Left hindlimb (tissue), 1 donor: ENCODE measurements at regions not wholly inside any gene's neighbourhood (a gene's known extent, or its start where the extent isn't known, plus 50 kb on each side); places are given as distances from the start of the nearest gene placed in this dataset.
"Not testable (repeated sequence)": the region's sequence is repeated elsewhere in the genome, so short reads cannot be mapped to it uniquely, and the experiment has no call there.

Experiments used
- DNase-seq: peaks from one replicate; pipeline ENCODE4 v3.0.0-alpha.2; 2018

- no peak for DNase-seq
These were observed 553.1 kb upstream of the PPP2R3A start for GRCh38 chr3:135412475-135412874.

GRCh38 chr3:135416182-135416581 lies 549.3 kb upstream of the PPP2R3A start:
- DNase-seq: no peak

DNA sequence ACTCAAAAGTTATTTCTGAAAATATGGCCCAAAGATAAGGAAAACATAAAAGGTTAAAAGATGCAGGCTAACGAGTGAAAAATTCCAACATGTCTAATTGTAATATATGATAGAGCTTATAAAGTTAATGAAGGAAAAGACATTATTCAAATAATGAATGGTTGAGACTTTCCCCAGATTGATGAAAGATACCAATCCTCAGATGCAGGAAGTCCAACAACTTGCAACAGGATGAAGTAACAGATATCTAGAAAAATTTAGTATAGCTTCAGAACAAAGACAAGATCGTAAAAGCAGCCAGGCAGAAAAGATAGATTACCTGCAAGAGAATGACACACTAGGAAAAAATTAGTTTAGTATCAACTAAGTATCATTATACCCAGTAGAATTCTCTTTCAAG lies 546.4 kb upstream of the PPP2R3A start:
- no peak for DNase-seq

DNA sequence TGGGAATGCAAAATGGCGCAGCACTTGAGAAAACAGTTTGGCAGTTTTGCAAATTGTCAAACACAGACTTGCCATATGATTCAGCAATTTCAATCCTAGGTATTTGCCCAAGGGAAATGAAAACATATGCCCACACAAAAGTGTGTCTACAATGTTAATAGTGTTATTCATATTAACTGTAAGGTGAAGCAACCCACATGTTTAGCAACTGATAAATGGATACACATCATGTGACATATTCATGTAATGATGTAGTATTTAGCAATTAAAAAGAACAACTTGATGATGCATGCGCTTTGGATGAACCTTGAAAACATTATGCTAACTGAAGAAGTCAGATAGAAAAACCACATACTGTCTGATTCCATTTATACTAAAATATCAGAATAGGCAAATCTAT lies 539.0 kb upstream of the PPP2R3A start:
- no peak for DNase-seq

- no peak for DNase-seq
These were observed 533.1 kb upstream of the PPP2R3A start for GRCh38 chr3:135432402-135432801.

DNA sequence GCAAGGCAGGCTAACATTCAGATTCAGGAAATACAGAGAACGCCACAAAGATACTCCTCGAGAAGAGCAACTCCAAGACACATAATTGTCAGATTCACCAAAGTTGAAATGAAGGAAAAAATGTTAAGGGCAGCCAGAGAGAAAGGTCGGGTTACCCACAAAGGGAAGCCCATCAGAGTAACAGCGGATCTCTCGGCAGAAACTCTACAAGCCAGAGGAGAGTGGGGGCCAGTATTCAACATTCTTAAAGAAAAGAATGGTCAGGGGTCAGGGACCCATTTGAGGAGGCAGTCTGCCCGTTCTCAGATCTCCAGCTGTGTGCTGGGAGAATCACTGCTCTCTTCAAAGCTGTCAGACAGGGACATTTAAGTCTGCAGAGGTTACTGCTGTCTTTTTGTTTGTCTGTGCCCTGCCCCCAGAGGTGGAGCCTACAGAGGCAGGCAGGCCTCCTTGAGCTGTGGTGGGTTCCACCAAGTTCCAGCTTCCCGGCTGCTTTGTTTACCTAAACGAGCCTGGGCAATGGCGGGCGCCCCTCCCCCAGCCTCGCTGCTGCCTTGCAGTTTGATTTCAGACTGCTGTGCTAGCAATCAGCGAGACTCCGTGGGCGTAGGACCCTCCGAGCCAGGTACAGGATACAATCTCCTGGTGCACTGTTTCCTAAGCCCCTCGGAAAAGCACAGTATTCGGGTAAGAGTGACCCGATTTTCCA lies 526.5 kb upstream of the PPP2R3A start:
- DNase-seq: not testable (repeated sequence)

- not testable (repeated sequence) for DNase-seq
These were observed 525.9 kb upstream of the PPP2R3A start for GRCh38 chr3:135439632-135440031.

DNA sequence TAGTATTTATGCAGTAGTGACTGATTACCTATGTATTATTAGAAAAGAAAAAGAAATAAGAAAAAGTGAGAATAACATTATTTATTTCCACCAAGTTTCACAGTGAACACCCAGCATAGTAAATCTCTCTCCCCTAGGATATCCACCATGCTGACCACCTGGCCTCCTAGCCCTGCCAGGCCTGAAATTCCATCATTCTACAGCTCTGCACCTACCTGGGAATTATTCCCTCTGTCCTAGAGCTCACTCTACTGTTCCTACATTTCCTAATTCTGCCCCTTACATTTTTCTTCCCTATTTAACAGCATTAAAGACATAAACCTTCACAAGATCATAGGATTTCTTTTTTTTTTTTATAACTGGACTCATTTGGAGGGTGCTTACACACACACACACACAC lies 525.3 kb upstream of the PPP2R3A start:
- DNase-seq: no peak

DNA sequence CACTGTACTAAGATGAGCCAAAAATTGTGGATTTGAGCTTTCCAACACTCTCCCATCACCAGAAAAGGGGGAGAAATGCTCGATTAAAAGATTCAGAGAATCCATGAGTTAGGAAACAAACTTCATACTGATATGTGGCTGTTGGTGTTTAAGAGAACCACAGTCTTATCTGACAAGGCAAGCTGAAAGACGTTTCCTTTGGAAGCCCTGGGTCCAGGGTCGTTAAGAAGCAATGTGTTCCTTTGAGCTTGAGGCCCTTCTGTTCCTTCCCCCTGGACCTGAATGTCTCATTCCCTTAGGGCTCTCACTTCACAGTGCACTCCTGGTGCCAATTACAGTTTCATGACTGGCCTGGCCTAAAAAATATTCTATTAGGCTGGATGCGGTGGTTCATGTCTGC lies 524.8 kb upstream of the PPP2R3A start:
- no peak for DNase-seq

GRCh38 chr3:135444058-135444457 lies 521.5 kb upstream of the PPP2R3A start:
- DNase-seq: no peak

DNA sequence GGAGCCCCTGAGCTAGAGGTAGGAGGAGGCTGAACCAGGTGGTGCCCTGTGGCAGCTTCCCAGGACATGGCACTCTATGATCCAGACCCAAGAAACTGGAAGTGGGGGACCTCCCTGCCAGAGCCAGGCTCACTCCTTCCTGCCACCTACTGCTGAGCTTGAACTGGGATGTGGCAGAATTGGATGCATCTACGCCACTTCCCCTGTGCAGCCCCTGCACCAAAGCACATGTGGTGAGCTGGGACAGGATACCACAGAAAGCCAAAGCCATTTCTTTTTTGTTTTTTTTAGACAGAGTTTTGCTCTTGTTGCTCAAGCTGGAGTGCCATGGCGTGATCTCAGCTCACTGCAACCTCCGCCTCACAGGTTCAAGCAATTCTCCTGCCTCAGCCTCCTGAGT lies 518.0 kb upstream of the PPP2R3A start:
- no peak for DNase-seq

GRCh38 chr3:135448520-135448919 lies 517.0 kb upstream of the PPP2R3A start:
- no peak for DNase-seq

- DNase-seq: no peak
These were observed 516.5 kb upstream of the PPP2R3A start for GRCh38 chr3:135449046-135449445.

GRCh38 chr3:135451037-135451785 lies 514.3 kb upstream of the PPP2R3A start:
- no peak for DNase-seq

GRCh38 chr3:135452881-135453280 lies 512.6 kb upstream of the PPP2R3A start:
- no peak for DNase-seq

DNA sequence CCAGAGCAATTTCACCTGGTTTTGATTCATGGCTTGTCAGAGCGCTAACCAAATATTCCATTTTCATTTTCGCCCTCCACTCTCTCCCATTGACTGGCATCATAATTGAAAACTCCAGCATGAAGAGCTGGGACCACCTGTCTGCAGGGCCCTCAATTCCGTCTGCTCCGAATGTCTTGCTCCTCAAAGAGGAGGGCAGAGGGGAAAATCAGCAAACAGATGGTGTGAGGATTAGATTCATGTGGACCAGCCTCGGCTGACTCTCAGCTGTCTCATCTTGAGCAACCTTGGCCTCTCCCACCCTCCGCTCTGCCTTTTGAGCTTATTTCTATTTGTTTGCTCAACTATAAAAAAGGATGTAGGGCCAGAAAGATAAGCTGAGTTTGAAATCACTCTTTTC lies 512.2 kb upstream of the PPP2R3A start:
- DNase-seq: no peak

- DNase-seq: no peak
These were observed 510.6 kb upstream of the PPP2R3A start for GRCh38 chr3:135454890-135455289.

- no peak for DNase-seq
These were observed 509.3 kb upstream of the PPP2R3A start for GRCh38 chr3:135456108-135456790.

DNA sequence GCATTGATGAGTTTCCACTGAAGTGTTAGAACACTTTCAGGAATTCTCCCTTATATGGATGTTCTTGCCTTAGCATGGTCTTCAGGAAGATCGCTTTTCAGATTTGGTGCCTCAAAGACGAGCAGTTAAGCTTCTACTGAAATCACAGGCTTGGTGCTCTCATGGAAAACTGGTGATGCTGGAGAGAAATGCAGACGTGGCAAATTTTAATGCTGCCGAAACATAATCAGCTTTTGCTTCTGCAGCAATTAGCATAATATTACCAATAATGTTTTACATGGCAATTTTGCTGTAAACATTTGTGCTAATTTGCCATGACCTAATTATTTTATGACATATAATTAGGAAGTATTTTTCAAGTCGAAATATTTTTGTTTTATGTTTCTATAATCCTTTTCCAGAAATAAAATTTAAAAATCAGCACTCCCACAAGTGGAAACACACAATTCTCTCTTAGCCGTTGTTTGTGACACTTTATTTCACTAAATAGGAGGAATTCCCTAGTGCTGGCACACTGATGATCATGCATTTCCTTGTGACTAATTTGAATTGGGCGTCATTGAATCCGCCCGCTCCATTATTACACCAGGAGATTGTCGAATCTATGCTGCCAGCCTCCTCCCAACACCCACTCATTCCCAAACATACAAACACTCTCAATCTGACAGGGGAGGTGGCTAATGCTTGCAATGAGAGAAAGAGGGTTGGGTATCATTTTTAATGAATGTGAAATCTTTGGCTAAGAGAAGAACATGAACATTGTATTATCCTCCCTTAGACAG lies 506.8 kb upstream of the PPP2R3A start:
- DNase-seq: no peak

- DNase-seq: no peak
These were observed 505.3 kb upstream of the PPP2R3A start for GRCh38 chr3:135460273-135460672.

GRCh38 chr3:135471911-135472310 lies 493.6 kb upstream of the PPP2R3A start:
- no peak for DNase-seq

- DNase-seq: no peak
These were observed 492.1 kb upstream of the PPP2R3A start for GRCh38 chr3:135473449-135473848.

GRCh38 chr3:135487261-135487660 lies 478.3 kb upstream of the PPP2R3A start:
- DNase-seq: no peak
